SK-N-MC (cell line): ENCODE measurements at regions not wholly inside any gene's neighbourhood (a gene's known extent, or its start where the extent isn't known, plus 50 kb on each side); places are given as distances from the start of the nearest gene placed in this dataset.
"Not testable (repeated sequence)": the region's sequence is repeated elsewhere in the genome, so short reads cannot be mapped to it uniquely, and the experiment has no call there.

Experiments used
- DNase-seq: peaks from one replicate; pipeline ENCODE4 v3.0.0-alpha.2; 2011; ENCODE audit warnings: low read depth, low spot score
- H3K27ac ChIP-seq: fragments of 200-600 bp; sonication (generic); 2 replicates; pipeline ENCODE4 v1.5.1; 2016; ENCODE audit warnings: mixed run types
- H3K36me3 ChIP-seq: fragments of 200-600 bp; sonication (generic); 2 replicates; pipeline ENCODE4 v1.6.1; 2017; ENCODE audit warnings: antibody characterized with exemption, low read length, mixed read lengths; ENCODE audit not compliant: insufficient read depth
- H3K4me3 ChIP-seq: fragments of 200-600 bp; sonication (generic); 2 replicates; pipeline ENCODE4 v1.5.1; 2016
- H3K9ac ChIP-seq: fragments of 200-600 bp; sonication (generic); 2 replicates; pipeline ENCODE4 v1.8.0; 2017; ENCODE audit warnings: mixed run types, mixed read lengths; ENCODE audit not compliant: insufficient read length
- H3K9me3 ChIP-seq: fragments of 200-600 bp; sonication (generic); 2 replicates; pipeline ENCODE4 v1.6.1; 2017; ENCODE audit warnings: low read depth, mild to moderate bottlenecking, antibody characterized with exemption, low read length, moderate library complexity, mixed read lengths
- EZH2 ChIP-seq: fragments of 200-600 bp; sonication (generic); IDR thresholded peaks from one replicate; pipeline ENCODE4 v1.6.1; 2017; ENCODE audit warnings: antibody characterized with exemption
- FOXP2 ChIP-seq: optimal IDR thresholded peaks from 2 replicates; pipeline ENCODE3; 2011; ENCODE audit warnings: mild to moderate bottlenecking, moderate library complexity; ENCODE audit not compliant: insufficient read depth; ENCODE audit errors: extremely low read length, control extremely low read depth
- POLR2AphosphoS5 ChIP-seq: IDR thresholded peaks from 2 replicates; pipeline ENCODE4 v1.6.1; 2012; ENCODE audit warnings: mild to moderate bottlenecking, low read depth, low read length, borderline replicate concordance

DNA sequence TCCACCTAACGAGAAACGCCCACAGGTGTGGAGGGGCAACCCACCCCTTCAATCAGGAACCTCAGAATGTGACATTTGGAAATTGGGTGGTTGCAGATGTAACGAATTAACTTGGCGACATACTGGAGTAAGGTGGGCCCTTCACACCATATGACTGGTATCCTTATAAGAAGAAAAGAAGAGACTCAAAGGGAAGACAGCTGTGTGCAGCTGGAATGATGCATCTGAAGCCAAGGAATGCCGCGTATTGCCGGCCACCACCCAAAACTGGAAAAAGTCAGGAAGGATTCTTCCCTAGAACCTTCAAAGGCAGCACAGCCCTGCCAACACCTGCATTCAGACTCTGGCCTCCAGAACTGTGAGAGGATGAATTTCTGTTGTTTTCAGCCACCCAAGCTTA is 270.0 kb upstream of the FRG2C start:
- H3K27ac ChIP-seq, DNase-seq, H3K4me3 ChIP-seq, H3K36me3 ChIP-seq, H3K9me3 ChIP-seq, H3K9ac ChIP-seq: not testable (repeated sequence)

DNA sequence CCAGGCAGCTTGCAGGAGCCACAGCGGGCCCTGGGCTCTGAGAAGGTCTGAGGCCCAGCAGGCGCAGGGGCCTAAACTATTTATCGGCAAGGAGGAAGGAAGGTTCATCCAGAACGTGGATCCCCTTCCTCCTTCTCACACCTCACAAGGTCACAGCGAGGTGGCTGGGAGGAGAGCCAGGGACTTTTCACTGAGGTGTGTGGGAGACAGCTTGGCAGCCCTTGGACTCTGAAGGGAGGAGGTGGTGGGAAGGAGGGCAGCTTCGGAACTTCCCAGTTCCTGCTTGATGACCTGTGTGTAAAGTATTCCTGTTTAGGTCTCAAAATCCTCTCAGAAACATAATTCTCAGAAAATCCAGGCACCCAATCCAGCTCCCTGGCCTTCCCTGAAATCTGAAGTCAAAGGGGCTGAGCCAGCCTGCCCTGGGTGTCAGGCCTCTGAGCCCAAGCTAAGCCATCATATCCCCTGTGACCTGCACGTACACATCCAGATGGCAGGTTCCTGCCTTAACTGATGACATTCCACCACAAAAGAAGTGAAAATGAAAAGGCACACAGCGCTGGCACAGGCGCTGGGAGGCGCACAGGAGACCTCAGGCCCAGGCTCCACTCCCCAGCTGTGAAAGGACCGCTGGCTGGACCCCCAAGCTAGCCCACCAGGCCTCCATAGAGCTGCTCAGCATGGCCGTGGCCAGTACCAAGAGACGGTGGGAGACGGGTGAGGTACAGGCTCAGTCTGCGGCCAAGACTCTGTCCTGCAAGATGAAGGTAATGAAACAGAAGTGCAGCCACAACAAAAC is 269.4 kb upstream of the FRG2C start:
- not testable (repeated sequence) for DNase-seq, H3K9ac ChIP-seq

DNA sequence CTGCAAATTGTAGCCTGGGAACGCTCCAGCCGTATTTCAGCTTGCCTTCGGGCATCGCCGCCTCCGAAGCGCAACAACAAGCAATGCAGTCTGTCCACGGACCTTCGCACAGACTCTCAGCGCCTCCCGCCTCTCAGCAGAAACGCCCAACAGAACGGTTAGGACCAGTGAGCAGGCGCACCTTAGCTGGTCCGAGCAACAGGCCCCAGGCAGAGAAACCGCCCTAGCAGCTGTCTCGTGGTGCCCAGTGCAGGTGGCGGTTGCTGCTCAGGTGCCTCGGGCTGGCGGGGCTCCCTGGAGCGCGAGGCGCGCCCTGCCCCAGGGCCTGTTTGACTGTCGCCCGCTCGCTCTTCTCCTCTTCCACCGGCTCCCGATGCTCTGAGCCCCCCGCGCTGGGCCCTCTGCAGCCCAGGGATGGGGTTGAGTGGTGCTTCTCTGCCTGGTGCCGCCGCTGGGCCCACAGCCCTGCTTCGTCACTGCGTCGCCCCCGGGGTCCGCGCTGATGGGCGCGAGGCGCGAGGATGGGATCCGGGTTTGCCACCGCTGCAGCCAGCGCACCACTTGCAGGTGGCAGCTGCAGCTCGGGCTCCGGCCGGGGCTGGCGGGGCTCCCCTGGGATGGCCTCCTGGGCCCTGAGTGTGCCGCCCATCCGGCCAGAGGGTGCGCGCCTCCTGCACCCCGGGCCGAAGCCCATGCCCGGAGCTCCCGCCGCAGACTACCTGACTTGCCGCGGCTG is 268.4 kb upstream of the FRG2C start:
- Histone ChIP-seq H3K4me3 (no peak overlapping the region), H3K27ac (no peak overlapping the region), H3K9ac (no peak overlapping the region), H3K9me3 (no peaks in the 10 kb centered on the region), H3K36me3 (no peaks in the 10 kb centered on the region)
- TF ChIP-seq EZH2 (no peak), POLR2AphosphoS5 (no peak), FOXP2 (no peak)
- no peak for DNase-seq

More for the DNA sequence above, 269.4 kb upstream of the FRG2C start:
- H3K9me3 ChIP-seq, H3K27ac ChIP-seq, H3K36me3 ChIP-seq, H3K4me3 ChIP-seq: not testable (repeated sequence)

DNA sequence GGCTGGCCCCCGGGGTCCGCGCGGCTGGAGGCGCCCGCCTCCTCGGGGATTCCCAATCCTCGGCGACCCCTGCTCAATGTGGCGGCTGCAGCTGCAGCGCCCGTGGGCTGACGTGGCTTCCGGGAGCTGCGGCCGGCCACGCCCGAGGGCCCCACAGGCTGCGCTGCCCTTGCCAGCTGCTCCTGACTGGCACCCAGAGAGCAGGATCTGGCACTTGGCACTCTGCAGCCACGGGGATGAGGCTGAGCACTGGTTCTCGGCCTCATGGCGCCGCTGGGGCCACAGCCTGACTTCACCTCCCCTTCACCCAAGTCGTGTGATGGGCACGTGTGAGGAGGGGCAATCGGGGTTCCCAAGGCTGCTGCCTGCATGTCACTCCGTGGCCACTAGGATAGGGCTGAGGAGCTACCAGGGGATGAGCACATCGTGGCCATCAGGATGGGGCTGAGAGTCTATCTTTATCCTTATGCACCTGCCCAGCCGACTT is 267.8 kb upstream of the FRG2C start:
- H3K9ac ChIP-seq: no peak overlapping the region
- no peak overlapping the region for H3K4me3 ChIP-seq
- no peaks in the 10 kb centered on the region for H3K36me3 ChIP-seq
- no peak for DNase-seq
- H3K9me3 ChIP-seq: no peaks in the 10 kb centered on the region
- no peak overlapping the region for H3K27ac ChIP-seq
- TF ChIP-seq POLR2AphosphoS5: no peak
- TF ChIP-seq FOXP2: no peak
- TF ChIP-seq EZH2: no peak

DNA sequence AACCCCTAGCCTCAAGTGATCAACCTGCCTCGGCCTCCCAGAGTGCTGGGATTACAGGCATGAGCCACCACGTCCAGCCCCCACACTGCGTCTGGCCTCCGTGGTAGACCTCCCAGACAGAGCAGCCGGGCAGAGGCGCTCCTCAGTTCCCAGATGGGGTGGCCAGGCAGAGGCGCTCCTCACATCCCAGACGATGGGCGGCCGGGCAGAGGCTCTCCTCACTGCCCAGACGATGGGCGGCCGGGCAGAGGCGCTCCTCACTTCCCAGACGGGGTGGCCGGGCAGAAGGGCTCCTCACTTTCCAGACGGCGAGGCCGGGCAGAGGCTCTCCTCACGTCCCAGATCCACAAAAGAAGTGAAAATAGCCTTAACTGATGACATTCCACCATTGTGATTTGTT is 266.6 kb upstream of the FRG2C start:
- not testable (repeated sequence) for H3K27ac ChIP-seq, H3K9me3 ChIP-seq, H3K4me3 ChIP-seq, H3K36me3 ChIP-seq, H3K9ac ChIP-seq, DNase-seq

DNA sequence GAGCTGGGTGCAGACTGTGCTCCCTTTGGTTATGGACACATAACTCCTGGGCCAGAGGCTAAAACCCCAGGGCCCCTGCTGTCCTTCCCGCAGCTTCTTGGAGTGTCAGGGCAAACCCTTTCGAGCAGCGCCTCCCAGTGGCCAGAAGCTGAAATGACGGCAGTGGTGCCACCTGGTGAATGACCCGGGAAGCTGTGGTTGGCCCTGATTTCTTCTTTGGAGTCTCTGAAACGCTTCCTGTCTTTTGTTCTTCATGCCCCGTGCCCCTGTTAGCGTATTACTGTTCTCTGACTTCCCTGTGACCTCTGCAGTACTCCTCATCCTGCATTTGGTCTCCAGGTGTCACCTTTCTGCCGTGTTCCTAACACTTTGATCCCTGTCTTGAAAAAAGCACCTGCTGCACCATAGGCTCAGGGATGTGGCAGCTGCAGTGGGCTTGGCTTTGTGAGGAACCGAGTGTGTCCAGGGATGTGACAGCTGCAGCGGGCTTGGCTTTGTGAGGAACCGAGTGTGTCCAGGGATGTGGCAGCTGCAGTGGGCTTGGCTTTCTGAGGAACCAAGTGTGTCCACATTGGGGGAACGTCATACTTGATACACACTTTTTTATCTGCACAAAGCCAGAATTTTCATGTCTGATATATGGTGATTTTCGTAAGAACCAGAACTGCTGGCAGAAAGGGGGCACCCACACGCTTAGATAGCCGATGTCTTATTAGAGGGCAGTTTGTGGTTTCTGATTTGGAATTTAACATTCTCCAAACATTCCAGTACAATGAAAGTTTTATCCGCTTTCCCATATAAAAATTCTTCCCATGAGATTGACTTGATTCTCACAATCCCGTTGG is 241.8 kb upstream of the FRG2C start:
- H3K9ac ChIP-seq, H3K36me3 ChIP-seq, H3K9me3 ChIP-seq, H3K4me3 ChIP-seq, DNase-seq, H3K27ac ChIP-seq: not testable (repeated sequence)

DNA sequence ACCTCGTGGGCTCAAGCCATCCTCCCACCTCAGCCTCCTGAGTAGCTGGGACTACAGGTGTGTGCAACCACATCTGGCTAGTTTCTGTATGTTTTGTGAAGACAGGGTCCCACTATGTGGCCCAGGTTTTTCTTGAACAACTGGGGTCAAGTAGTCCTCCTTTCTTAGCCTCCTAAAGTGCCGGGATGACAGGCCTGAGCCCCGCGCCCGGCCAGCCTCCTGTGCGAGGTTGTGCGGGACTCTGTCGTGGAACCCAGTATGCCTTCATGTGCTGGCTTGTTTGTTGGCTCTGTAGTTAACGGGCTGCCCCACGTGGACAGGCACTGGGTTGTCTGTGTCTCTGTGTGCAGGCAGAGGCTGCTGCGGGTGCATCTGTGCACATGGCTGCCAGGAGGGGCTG is 238.7 kb upstream of the FRG2C start:
- not testable (repeated sequence) for H3K36me3 ChIP-seq, H3K9ac ChIP-seq, H3K4me3 ChIP-seq, H3K27ac ChIP-seq, DNase-seq, H3K9me3 ChIP-seq

DNA sequence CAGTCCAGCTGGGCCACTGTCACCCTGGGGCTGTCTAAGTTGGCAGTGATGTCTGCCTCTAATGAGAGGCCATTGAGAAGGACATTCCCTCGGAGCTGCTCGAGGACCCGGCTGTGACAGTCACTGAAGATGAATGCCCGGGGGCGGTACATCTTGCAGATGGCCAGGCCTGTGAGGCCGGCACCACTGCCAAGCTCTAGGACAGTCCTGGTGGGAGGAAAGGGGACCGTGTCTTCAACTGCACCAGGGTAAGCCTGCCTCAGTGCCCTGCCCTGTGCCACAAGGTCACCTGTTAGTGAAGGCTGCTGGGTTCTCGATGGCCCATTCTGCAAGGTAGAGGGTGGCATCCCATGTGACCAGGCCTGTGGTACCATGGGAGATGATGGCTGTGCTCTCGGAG is 236.6 kb upstream of the FRG2C start:
- not testable (repeated sequence) for DNase-seq, H3K4me3 ChIP-seq, H3K9me3 ChIP-seq, H3K27ac ChIP-seq, H3K36me3 ChIP-seq, H3K9ac ChIP-seq

DNA sequence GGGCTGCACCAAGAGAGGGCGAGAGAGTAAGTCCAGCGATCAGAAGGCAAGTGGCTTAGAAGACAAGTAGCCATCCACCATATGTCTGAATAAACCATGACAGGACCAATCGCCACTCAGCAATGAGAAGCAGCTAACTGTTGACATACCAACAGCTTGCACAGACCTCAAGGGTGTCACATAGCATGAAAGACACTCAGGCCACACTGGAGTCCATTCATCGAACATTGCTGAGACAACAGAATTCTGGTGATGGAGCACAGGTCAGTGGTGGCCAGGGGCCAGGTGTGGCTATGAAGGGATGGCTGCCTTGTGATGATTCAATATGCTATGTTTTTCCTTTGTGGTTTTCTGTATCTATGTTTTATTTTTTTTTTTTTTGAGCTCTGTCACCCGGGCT is 236.2 kb upstream of the FRG2C start:
- not testable (repeated sequence) for H3K4me3 ChIP-seq, H3K36me3 ChIP-seq, H3K9ac ChIP-seq, H3K27ac ChIP-seq, DNase-seq, H3K9me3 ChIP-seq

DNA sequence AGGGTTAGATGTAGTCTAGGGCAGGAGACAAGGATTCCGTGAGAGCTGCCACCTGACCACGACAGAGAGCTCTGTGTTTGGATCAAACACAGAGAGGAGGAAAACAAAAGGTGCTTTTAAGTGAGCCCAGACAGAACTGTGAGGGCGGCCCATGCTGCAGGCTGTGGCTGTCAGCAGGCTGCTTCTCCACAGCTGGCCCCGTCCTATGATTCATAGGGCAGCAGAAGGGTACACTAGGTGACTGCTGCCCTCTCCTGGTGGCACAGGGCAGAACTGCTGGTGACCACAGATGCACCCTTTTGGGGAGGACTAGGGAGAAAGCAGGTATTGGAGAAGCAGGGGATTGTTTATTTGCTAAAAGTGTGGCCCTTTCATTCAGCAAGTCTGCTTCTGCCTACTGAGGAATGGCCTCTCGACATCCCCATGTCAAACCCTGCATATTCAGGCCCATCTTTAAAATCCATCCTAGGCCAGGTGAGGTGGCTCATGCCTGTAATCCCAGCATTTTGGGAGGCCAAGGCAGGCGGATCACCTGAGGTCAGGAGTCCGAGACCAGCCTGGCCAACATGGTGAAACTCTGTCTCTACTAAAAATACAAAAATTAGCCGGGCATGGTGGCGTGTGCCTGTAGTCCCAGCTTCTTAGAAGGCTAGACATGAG is 234.4 kb upstream of the FRG2C start:
- DNase-seq, H3K4me3 ChIP-seq, H3K27ac ChIP-seq, H3K9me3 ChIP-seq, H3K36me3 ChIP-seq, H3K9ac ChIP-seq: not testable (repeated sequence)

DNA sequence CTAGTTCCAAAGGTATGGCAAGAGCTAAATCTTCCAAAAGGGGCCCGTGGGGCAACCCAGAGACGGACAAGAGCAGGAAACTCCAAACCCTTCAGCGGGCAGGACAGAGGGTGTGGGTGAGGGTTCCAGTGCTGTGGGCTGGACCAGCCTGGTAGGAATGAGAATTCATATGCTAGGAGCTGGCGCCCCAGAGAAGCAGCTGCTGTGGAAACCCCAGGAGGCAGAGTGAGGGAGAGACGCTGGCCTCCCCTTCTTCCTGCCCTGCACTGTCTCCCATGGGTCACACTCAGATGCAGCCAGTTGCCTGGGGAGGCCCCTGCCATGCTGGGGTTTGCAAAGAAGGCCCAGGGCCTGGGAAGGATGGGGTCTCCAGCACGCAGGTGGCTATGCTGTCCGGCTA is 233.7 kb upstream of the FRG2C start:
- DNase-seq, H3K27ac ChIP-seq, H3K36me3 ChIP-seq, H3K9me3 ChIP-seq, H3K9ac ChIP-seq, H3K4me3 ChIP-seq: not testable (repeated sequence)

DNA sequence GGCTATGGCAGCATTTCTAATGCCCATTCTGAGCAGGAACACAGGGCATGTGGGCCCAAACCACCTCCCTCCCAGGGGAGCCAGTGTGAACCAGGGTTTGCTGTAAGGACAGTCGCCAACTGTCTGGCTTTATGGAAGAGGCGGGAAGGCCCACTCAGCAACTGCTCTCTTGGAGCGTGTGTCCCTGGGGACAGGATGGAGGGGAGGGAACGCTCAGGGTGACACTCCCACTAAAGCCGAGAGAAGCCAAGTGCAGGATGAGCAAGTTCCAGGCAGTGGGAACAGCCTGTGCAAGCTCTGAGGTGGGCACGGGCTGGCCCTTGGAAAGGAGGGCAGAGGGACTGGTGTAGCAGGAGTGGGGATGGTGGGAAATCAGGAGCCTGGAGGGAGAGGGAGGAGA is 233.0 kb upstream of the FRG2C start:
- not testable (repeated sequence) for H3K36me3 ChIP-seq, H3K9ac ChIP-seq, H3K27ac ChIP-seq, H3K4me3 ChIP-seq, H3K9me3 ChIP-seq, DNase-seq

DNA sequence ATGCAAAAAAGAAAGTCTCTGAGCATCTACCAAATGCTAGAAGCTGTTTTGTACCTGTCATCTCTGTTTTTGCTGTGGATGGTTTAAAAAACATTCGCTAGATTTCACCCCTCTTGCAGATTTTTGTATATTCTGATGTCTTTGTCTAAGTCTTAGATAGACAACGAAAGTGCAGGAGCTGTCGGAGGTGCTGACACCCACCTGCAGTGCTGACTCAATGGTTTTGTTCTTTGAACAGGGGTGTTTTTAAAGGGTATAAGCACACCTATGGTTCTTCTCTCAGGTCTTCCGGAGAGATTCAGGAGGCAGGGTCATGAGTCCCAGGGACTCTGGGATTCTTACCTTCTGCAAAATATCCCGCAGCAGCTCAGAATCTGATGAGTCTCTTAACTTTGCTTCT is 231.7 kb upstream of the FRG2C start:
- not testable (repeated sequence) for DNase-seq, H3K4me3 ChIP-seq, H3K27ac ChIP-seq, H3K9me3 ChIP-seq, H3K36me3 ChIP-seq, H3K9ac ChIP-seq
